CD4-positive, alpha-beta T cell treated with Interleukin-12 subunit alpha and Interleukin-12 subunit beta, for 1 hour (primary cell): ENCODE measurements at regions not wholly inside any gene's neighbourhood (a gene's known extent, or its start where the extent isn't known, plus 50 kb on each side); places are given as distances from the start of the nearest gene placed in this dataset.

Experiments used
- DNase-seq: peaks from one replicate; pipeline ENCODE4 v3.0.0-alpha.2; 2020

DNA sequence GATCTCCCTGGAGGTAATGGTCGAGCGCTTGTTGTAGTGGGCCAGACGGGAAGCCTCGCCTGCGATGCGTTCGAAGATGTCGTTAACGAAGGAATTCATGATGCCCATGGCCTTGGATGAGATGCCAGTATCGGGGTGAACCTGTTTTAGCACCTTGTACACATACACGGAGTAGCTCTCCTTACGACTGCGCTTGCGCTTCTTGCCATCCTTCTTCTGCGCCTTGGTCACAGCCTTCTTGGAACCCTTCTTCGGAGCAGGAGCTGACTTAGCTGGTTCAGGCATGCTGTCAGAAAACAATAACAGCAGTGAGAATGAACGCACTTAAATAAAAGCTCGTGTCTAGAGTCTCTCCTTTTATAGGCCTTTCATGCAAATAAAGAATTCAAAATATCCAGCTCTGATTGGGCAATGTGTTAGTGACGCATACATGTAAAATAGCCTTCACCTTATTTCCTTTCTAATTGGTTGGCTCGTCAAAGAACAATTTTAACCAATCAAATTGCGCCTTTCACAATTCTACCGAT lies 129.2 kb downstream of the HFE start:
- peak; percentile 96 for DNase-seq

DNA sequence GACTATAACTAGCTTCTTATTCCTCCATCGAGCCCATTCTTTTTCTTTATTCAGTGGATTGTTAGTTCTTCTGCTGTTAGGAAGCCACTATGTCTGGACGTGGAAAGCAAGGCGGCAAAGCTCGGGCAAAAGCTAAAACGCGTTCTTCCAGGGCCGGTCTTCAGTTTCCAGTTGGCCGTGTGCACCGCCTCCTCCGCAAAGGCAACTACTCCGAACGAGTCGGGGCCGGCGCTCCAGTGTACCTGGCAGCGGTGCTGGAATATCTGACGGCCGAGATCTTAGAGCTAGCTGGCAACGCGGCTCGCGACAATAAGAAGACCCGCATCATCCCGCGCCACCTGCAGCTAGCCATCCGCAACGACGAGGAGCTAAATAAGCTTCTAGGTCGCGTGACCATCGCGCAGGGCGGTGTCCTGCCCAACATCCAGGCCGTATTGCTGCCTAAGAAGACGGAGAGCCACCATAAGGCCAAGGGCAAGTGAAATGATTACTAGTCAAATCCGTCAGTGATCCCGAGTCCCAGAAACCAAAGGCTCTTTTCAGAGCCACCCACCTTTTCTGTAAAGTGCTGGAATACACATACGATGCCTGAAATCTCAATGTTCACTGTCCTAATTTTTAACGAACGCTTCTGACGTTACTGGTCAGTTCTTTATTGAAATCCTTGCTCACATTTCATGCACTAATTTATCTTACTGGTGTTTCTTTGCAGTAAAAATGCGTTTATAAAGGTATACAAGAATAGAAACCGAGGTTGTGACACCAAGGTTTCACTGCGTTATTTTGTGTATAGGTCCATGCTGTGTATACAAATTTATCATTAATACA lies 129.9 kb downstream of the HFE start:
- DNase-seq, result no peak

DNA sequence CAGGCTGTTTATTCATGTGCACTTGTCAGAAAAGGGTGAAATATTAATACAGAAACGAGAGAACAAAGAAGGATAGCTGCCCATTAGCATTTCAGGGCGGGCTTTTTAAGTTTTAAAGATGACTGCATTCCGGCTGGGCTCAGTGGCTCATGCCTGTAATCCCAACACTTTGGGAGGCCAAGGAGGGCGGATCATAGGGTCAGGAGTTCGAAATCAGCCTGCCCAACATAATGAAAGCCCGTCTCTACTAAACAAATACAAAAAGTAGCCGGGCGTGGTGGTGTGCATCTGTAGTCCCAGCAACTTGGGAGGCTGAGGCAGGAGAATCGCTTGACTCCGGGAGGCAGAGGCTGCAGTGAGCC lies 130.5 kb downstream of the HFE start:
- no peak for DNase-seq

DNA sequence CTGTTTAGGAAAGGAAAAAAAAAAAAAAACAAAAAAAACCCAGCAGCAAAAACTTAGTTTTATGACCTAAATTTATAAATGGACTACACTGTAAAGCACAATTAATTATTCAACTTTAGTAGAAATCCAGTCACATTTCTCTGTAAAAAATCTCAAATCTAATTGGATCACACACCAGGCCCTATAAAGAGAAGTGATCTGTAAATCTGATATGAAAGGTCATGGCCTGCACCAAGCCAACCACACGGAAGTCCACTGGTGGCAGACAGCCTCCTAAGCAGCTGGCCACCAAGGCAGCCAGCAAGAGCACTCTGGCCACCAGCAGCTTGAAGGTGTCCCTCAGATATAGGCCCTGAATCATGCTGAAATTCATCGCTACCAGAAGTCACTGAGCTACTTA lies 131.6 kb downstream of the HFE start:
- no peak for DNase-seq

DNA sequence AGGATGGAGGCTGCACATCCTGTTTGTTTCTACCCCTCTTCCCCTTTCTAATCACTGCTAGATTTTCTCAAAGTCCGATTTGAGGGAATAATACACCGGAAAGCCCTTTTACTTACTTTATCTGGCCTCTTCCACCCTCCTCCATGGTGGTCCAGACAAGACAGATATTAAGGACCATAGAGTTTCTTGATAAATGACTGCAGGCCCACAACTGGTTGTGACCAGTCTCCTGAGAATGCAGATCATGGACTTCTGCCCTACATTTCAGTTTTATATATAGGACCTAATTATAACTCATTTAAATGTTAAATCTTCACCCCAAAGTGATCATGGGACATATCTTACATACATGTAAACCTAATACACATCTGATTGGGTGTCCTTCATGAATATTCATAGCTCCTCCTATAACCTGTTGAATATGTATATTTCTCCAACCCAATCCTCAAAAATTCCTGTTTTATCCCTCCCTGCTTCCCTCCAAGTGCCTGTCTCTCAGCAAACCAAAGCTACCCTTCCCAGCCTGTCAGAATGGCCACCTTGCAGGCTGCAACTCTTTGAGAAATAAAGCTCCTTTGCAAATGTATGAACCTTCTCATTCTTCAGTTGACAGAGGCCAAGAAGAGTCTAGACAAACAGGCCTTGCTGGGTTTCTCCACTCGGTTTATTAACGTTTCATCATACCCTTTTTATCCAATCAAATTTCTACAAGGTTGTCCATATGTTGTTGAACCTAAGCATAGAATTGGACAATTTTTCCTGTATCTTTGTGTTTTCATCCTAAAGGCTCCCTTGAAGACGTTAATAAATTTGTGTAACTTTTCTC lies 133.1 kb downstream of the HFE start:
- DNase-seq, result no peak

DNA sequence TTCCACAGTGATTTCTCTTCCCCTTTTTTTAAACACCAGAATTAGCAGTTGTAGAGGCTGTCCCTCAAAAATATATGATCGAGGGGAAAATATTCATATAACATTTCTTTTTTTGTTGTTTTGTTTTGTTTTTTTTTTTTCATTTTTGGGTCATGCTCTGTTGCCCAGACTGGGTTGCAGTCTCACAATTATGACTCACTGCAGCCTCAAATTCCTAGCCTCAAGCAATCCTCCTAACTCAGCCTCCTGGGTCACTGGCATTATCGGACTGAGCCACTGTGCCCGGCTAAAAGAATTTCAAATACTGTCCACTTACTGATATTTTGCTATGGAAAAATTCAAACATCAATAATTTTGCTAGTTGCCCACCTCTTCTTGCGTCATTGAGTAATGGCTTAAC lies 134.0 kb downstream of the HFE start:
- DNase-seq, result no peak

DNA sequence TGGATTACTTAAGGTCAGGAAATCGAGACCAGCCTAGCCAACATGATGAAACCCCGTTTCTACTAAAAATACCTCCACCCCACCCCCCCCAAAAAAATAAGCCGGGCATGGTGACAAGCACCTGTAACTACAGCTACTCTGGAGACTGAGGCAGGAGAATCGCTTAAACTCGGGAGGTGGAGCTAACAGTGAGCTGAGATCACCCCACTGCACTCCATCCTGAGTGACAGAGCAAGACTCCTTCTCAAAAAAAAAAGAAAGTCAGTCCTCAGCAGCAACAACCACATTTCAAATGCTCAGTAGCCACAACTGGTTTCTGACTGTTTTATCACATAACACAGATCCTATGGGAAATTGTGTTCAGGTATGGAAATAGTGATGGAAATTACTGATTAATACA lies 135.3 kb downstream of the HFE start:
- no peak for DNase-seq

DNA sequence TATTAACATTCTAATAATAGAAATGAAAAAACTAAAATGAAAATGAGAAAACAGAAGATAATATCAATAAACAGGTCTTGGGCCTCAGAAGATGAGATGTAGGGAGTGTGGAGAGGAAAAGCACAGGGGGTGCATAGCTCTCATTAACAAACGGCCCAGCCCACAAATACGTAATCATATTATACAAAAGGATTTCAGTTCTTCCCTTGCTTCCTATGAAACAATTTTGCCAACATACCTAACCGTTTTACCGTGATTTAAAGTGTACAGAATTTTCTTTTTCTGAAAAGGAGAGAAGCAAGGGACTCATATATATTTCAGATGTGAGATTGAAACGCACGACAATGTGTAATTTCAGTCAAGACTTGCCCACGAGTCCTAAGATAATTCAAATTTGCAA lies 136.0 kb downstream of the HFE start:
- DNase-seq, result no peak

DNA sequence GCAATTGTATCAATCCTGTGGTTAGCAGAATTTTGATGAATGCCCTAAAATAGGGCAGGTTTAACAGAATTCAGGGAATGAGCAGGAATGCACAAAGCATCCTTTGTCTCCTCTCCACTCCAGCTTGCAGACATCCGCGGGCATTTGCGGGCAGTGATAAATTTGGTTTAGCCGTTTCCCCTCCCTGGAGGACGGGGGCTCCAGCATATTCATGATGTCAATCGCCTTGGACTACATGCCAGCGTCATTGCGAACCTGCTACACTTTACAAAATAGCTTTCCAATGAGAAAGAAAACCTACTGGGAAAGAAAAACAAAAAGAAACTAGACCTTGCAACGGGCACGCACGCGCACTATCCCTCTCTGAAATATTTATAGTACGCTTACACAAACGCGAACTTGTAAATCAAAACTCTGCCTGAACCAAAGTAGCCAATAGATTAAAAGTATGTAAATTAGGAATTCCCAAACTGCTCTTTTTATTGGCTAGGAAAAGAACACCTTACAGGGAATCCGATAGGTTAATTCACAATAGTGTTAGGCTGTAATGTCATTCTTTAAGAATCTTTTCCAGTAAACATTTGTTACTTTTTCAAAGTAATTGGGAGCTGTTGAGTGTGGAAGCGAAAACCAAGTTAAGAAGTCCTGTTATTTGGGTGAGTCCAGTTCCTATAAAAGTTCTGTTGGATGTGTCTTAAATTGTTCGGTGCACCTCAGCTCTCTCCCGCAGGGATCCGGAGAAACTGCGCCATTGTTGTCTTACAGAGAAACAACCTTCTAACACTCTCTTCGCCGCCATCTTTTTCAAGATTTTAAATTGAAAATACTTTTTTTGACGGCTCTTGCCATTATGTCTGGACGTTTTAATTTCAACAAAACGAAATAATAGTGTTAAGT lies 136.7 kb downstream of the HFE start:
- DNase-seq, result peak; percentile 83

DNA sequence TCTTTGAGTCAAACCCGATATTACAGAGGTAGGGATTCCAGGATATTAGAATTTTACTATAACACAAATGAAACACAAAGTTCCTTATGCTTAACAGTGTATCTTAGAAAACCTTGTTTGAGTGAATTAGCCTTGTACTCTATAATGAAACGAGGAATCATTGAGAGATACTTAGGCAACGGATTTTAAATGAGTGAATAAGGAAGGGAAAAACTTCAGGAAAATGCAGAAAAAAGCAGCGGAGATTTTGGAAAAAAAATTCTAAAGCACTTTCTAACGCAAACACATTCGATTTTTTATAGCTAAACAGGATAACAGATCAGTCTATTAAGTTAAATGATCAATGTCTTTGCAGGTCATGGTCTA lies 137.3 kb downstream of the HFE start:
- DNase-seq, result no peak

DNA sequence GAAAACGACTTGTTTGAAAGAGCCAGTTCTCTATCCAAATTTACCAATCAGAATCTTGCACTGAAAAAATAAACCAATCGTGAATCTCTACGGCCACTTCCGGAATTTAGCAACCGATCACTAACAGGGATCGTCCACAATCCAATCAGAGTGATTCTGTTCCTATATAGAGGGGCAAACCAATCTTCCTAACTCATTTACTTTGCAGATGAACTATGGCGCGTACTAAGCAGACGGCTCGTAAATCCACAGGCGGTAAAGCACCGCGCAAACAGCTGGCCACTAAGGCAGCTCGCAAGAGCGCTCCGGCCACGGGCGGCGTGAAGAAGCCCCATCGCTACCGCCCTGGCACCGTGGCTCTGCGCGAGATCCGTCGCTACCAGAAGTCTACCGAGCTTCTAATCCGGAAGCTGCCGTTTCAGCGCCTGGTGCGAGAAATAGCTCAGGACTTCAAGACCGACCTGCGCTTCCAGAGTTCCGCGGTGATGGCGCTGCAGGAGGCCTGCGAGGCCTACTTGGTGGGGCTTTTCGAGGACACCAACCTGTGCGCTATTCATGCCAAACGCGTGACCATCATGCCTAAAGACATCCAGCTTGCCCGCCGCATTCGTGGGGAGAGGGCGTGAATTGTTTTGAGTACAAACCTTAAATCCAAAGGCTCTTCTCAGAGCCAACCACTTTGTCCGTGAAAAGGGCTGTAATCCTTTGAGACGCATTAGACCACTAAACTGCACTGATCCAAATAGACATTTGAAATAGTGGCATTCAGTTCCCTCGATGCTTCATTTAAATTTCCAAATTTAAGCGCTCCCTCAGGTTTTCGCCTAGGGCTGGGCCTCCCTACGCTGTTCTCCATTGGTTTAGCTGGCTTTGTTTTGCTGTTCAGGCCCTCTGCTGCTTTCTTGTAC lies 138.0 kb downstream of the HFE start:
- DNase-seq, result peak; percentile 26

DNA sequence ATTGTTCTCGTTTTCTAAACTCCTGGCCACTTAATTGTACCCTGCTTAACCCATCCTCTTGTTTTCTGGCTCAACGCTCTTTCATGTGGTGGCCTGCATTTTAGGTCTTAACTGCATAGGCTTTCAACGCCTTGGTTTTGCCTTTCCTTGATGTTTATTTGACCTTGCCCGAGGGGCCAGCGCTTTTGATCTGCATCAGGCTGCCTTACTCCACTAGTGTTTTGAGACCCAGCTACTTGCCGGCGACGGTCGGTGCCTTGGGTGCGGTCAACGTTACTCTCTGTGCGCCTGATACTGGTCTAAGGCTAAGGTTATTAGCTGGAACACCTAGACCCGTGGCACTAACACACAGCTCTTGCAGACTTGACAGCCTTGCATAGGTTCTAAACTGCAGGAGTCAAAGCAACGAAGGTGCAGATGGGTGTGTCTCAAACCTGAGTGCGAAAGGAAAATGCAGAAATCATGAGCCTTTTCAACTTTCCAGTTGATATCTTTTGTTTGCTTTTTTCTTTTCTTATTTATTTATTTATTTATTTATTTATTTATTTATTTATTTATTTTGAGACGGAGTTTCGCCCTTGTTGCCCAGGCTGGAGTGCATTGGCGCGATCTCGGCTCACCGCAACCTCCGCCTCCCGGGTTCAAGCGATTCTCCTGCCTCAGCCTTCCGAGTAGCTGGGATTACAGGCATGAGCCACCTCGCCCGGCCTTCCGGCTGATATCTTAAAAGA lies 138.8 kb downstream of the HFE start:
- DNase-seq, result no peak

DNA sequence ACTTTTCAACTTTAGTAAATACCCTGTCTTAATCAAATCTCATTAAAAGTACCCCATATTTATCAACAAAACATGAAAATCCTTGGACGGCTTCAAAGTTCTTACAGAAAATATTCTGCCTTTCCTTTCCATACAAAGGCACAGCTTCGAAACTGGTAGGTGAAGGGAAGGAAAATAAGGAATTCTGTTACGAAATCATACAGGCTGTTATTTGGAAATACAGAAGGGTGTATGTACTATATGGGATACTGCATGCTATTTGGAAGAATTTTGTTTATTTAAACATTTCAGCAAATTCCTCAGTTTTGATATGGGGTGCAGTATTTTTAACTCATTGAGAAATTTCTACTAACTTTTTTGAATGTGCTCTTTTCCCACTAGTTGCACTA lies 138.4 kb upstream of the BTN3A2 start:
- DNase-seq, result no peak

DNA sequence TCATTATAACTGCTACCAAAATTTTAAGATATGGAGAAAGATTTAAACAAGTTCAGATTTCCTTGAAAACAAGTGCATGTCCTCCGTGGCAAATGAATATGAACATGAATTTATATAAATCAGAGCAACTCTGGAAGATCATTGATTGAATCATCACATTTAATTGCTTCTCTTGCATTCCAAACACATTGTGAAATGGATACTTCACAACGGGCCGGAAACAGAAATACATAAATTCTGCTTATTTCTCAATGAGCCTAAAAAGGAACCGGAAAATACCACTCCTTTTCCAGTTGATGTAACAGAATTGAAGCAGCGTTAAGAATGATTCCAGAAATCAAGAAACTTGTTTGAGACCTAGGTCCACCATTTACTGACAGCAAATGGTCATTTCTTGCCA lies 134.6 kb upstream of the BTN3A2 start:
- no peak for DNase-seq

DNA sequence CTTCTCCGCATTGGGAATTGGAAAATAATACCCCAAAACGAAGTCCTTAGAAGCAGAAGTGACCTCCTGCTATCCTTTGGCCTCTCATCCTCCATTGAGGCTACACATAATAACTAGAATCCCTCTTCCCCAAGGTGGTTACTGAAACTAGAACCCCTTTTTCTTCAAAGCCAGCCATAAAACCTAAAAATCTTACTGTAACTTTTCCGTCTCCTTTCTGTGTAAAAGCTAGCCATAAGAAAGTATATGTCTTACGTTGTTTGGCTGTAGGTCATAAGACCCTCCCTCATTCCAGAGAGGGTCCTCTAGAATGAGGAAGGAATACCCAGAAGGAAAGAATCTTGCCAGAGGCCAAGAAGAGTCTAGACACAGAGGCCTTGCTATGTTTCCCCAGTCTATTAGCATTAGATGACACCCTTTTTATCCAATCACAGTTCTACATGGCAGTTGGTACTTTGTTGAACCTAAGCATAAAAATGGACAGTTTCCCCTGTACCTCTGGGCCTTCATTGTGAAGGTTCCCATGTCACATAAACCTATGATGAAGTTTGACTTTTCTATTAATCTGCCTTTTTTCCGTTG lies 133.9 kb upstream of the BTN3A2 start:
- DNase-seq, result no peak

DNA sequence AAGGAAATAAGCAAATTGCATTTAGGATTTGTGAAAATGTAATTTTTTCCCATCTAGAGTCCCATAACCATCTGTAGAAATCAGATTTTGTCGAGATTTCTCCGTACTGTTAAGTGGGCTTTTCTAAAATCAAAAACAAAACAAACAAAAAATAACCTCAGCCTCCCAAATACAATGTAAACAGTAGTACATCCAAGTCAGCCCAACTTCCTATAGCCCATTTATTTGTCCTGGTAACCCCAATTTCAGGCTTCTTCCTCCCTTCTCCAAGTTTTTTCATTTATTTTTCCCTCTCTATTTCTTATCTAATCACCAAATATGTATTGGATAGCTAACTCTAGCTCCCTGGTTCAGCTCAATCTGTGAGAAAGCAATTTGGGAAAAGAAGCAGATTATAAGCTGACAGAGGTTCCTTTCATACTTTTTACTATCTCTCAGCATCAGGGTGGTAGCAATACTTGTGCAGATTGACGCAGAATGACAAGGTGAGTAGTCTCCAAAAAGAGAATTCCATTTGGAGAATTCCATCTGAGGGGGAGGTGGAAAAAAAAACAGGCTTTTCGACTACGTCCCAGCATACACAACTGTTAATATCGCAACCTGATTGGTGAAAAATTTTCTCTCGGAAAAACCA lies 132.6 kb upstream of the BTN3A2 start:
- no peak for DNase-seq

DNA sequence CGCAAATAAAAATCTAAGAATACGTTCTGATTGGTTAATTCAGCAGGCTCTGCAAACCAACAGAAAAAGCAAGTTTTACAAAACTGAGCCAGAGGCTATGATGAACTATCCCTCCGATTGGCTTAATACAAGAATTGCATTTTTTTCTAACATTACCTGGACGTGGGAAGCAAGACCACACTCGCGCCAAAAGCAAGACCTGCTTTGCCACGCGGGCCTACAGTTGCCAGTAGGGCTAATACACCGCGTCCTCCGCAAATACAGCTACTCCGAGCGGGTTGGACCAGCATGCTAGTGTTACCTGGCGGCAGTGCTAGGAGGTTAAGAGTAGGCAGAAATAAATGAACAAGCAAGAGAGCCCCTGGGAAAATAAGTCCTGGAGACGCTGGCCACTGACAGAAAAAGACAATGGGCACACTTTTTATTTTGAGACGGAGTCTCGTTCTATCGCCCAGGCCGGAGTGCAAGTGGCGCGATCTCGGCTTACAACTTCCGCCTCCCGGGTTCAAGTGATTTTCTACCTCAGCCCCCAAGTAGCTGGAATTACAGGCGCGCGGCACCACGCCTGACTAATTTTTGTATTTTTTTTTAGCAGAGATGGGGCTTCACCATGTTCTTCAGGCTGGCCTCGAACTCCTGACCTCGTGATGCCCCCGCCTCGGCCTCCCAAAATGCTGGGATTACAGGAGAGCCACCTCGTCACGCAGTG lies 131.9 kb upstream of the BTN3A2 start:
- DNase-seq, result peak; percentile 58

DNA sequence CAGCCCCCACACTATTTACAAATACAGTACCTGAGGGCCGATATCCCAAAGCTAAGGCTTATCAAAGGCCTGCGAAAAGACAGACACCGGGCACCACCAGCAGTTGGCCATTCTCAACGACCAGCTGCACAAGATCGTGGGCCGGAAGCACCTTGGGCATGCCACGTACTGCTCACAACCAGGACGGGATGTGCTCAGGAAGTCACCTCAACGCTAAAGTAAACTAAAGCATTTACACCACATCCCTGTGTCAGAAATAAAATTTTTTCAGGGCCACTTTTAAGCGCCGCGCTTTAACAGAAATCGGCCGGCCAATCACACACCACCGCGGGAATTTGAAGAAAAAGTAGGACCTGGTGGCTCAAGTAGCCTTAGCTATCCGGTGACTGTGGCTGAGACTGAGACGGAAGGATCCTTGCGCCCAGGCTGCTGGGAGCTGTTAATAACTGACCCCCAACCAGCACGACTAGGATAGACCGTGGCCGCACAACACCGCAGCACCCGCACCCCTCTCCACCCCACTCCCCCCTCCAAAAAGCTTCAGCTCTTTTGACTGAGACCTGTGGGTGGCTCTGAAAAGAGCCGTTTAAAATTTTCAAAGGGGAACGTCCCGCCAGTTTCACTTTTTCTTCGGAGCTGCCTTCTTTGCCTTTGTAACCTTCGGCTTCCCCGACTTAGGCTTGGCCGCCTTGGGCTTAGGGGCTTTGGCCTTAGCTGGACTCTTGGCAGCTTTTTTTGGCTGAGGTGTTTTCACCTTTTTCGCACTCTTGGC lies 131.2 kb upstream of the BTN3A2 start:
- peak; percentile 78 for DNase-seq
